ENCODE measurements at regions not wholly inside any gene's neighbourhood (a gene's known extent, or its start where the extent isn't known, plus 50 kb on each side); places are given as distances from the start of the nearest gene placed in this dataset.

- H3K27ac Mint-ChIP-seq = no peak overlapping the region
- ATAC-seq (no peak), DNase-seq (no peak)
- intact Hi-C loops (cut with DNase I, micrococcal nuclease) = no loop called here
- POLR2A ChIA-PET = no interaction called here
- H3K27me3 Mint-ChIP-seq = peaks cover 3% of the 10 kb centered on the region
- H3K9me3 Mint-ChIP-seq (ENCODE audit: low read depth) = no peaks in the 10 kb centered on the region
- CTCF ChIA-PET = no interaction called here
- no peaks in the 10 kb centered on the region for H3K36me3 Mint-ChIP-seq (ENCODE audit: low read depth)
- H3K4me1 Mint-ChIP-seq = no peaks in the 10 kb centered on the region
- no peak overlapping the region for H3K4me3 Mint-ChIP-seq
These were observed 250.2 kb upstream of the C1orf174 start for GRCh38 chr1:4150262-4150661.

- CTCF ChIA-PET = no interaction called here
- POLR2A ChIA-PET = no interaction called here
- ATAC-seq (no peak), DNase-seq (no peak)
- Mint-ChIP-seq H3K36me3 (ENCODE audit: low read depth) (no peaks in the 10 kb centered on the region), H3K4me1 (no peaks in the 10 kb centered on the region), H3K27ac (no peak overlapping the region), H3K4me3 (no peak overlapping the region), H3K27me3 (no peaks in the 10 kb centered on the region), H3K9me3 (ENCODE audit: low read depth) (no peaks in the 10 kb centered on the region)
- intact Hi-C loops (cut with DNase I, micrococcal nuclease) = no loop called here
These were observed 252.2 kb upstream of the C1orf174 start for GRCh38 chr1:4152266-4152665.

- no peak for DNase-seq
- CTCF ChIA-PET = no interaction called here
- no peaks in the 10 kb centered on the region for H3K27me3 Mint-ChIP-seq
- no peaks in the 10 kb centered on the region for H3K4me1 Mint-ChIP-seq
- intact Hi-C loops (cut with DNase I, micrococcal nuclease) = no loop called here
- H3K36me3 Mint-ChIP-seq (ENCODE audit: low read depth) = no peaks in the 10 kb centered on the region
- H3K27ac Mint-ChIP-seq = no peak overlapping the region
- POLR2A ChIA-PET = interaction anchor here (0.8 kb wide), 1 partner anchor 378 kb away, joined by 3 read pairs; no protein-coding TSS in a partner anchor
- H3K9me3 Mint-ChIP-seq (ENCODE audit: low read depth) = no peaks in the 10 kb centered on the region
- H3K4me3 Mint-ChIP-seq = no peak overlapping the region
- no peak for ATAC-seq
These were observed 253.5 kb upstream of the C1orf174 start for GRCh38 chr1:4153571-4153970.

GRCh38 chr1:4156241-4156973 lies 256.3 kb upstream of the C1orf174 start:
- no peak for DNase-seq
- no peaks in the 10 kb centered on the region for H3K4me1 Mint-ChIP-seq
- H3K27me3 Mint-ChIP-seq = no peaks in the 10 kb centered on the region
- ATAC-seq = no peak
- intact Hi-C loops (cut with DNase I, micrococcal nuclease) = no loop called here
- H3K9me3 Mint-ChIP-seq (ENCODE audit: low read depth) = no peaks in the 10 kb centered on the region
- H3K36me3 Mint-ChIP-seq (ENCODE audit: low read depth) = no peaks in the 10 kb centered on the region
- CTCF ChIA-PET = interaction anchor here (1.0 kb wide), 1 partner anchor 13 kb away, joined by 4 read pairs; no protein-coding TSS in a partner anchor
- H3K27ac Mint-ChIP-seq = no peak overlapping the region
- POLR2A ChIA-PET = no interaction called here
- H3K4me3 Mint-ChIP-seq = no peak overlapping the region

GRCh38 chr1:4160181-4160580 lies 260.1 kb upstream of the C1orf174 start:
- Mint-ChIP-seq H3K27me3 (peaks cover 3% of the 10 kb centered on the region), H3K4me3 (no peak overlapping the region), H3K27ac (no peak overlapping the region), H3K9me3 (ENCODE audit: low read depth) (no peaks in the 10 kb centered on the region), H3K4me1 (no peaks in the 10 kb centered on the region), H3K36me3 (ENCODE audit: low read depth) (no peaks in the 10 kb centered on the region)
- POLR2A ChIA-PET = no interaction called here
- ATAC-seq (no peak), DNase-seq (no peak)
- intact Hi-C loops (cut with DNase I, micrococcal nuclease) = no loop called here
- CTCF ChIA-PET = no interaction called here

GRCh38 chr1:4161366-4162006 lies 261.4 kb upstream of the C1orf174 start:
- DNase-seq = no peak
- Mint-ChIP-seq H3K9me3 (ENCODE audit: low read depth) (no peaks in the 10 kb centered on the region), H3K36me3 (ENCODE audit: low read depth) (no peaks in the 10 kb centered on the region), H3K4me1 (no peaks in the 10 kb centered on the region), H3K4me3 (no peak overlapping the region), H3K27ac (no peak overlapping the region), H3K27me3 (peaks cover 6% of the 10 kb centered on the region)
- CTCF ChIA-PET = no interaction called here
- POLR2A ChIA-PET = no interaction called here
- ATAC-seq = no peak
- intact Hi-C loops (cut with DNase I, micrococcal nuclease) = no loop called here

- no peak for ATAC-seq
- POLR2A ChIA-PET = no interaction called here
- DNase-seq = no peak
- H3K9me3 Mint-ChIP-seq (ENCODE audit: low read depth) = no peaks in the 10 kb centered on the region
- H3K4me3 Mint-ChIP-seq = no peak overlapping the region
- H3K27me3 Mint-ChIP-seq = peaks cover 11% of the 10 kb centered on the region
- intact Hi-C loops (cut with DNase I, micrococcal nuclease) = no loop called here
- no peak overlapping the region for H3K27ac Mint-ChIP-seq
- H3K4me1 Mint-ChIP-seq = no peaks in the 10 kb centered on the region
- CTCF ChIA-PET = interaction anchor here (0.7 kb wide), 1 partner anchor 1167 kb away, joined by 3 read pairs; no protein-coding TSS in a partner anchor
- no peaks in the 10 kb centered on the region for H3K36me3 Mint-ChIP-seq (ENCODE audit: low read depth)
These were observed 264.9 kb upstream of the C1orf174 start for GRCh38 chr1:4164965-4165364.

- DNase-seq (no peak), ATAC-seq (no peak)
- ChIA-PET POLR2A (no interaction called here), CTCF (no interaction called here)
- no peaks in the 10 kb centered on the region for H3K9me3 Mint-ChIP-seq (ENCODE audit: low read depth)
- no peaks in the 10 kb centered on the region for H3K4me1 Mint-ChIP-seq
- H3K27me3 Mint-ChIP-seq = peaks cover 11% of the 10 kb centered on the region
- intact Hi-C loops (cut with DNase I, micrococcal nuclease) = no loop called here
- no peak overlapping the region for H3K4me3 Mint-ChIP-seq
- H3K27ac Mint-ChIP-seq = no peak overlapping the region
- H3K36me3 Mint-ChIP-seq (ENCODE audit: low read depth) = no peaks in the 10 kb centered on the region
These were observed 265.7 kb upstream of the C1orf174 start for GRCh38 chr1:4165686-4166300.

- CTCF ChIA-PET = no interaction called here
- Mint-ChIP-seq H3K4me1 (no peaks in the 10 kb centered on the region), H3K27me3 (peaks cover 11% of the 10 kb centered on the region), H3K27ac (no peak overlapping the region), H3K9me3 (ENCODE audit: low read depth) (no peaks in the 10 kb centered on the region), H3K36me3 (ENCODE audit: low read depth) (no peaks in the 10 kb centered on the region), H3K4me3 (no peak overlapping the region)
- DNase-seq (no peak), ATAC-seq (no peak)
- POLR2A ChIA-PET = no interaction called here
- intact Hi-C loops (cut with DNase I, micrococcal nuclease) = no loop called here
These were observed 266.6 kb upstream of the C1orf174 start for GRCh38 chr1:4166713-4167112.

- CTCF ChIA-PET = interaction anchor here (1.3 kb wide), 1 partner anchor 14 kb away, joined by 4 read pairs; no protein-coding TSS in a partner anchor
- no peak for DNase-seq
These were observed 269.9 kb upstream of the C1orf174 start for GRCh38 chr1:4169991-4170390.

GRCh38 chr1:4170548-4171340 lies 270.7 kb upstream of the C1orf174 start:
- intact Hi-C loops (cut with DNase I, micrococcal nuclease) = no loop called here
- H3K4me3 Mint-ChIP-seq = no peak overlapping the region
- ChIA-PET POLR2A (no interaction called here), CTCF (interaction anchor here (0.6 kb wide), 1 partner anchor 339 kb away, joined by 3 read pairs; no protein-coding TSS in a partner anchor)
- H3K27ac Mint-ChIP-seq = no peak overlapping the region
- no peaks in the 10 kb centered on the region for H3K9me3 Mint-ChIP-seq (ENCODE audit: low read depth)
- ATAC-seq (no peak), DNase-seq (no peak)
- no peaks in the 10 kb centered on the region for H3K36me3 Mint-ChIP-seq (ENCODE audit: low read depth)
- H3K27me3 Mint-ChIP-seq = peaks cover 14% of the 10 kb centered on the region
- H3K4me1 Mint-ChIP-seq = no peaks in the 10 kb centered on the region

More at GRCh38 chr1:4169991-4170390, 269.9 kb upstream of the C1orf174 start:
- no peak for ATAC-seq
- POLR2A ChIA-PET = no interaction called here
- Mint-ChIP-seq H3K36me3 (ENCODE audit: low read depth) (no peaks in the 10 kb centered on the region), H3K9me3 (ENCODE audit: low read depth) (no peaks in the 10 kb centered on the region), H3K4me3 (no peak overlapping the region), H3K27me3 (peaks cover 14% of the 10 kb centered on the region), H3K27ac (no peak overlapping the region), H3K4me1 (no peaks in the 10 kb centered on the region)
- intact Hi-C loops (cut with DNase I, micrococcal nuclease) = no loop called here

All from activated CD4-positive, alpha-beta T cell treated with anti-CD3 and anti-CD28 coated beads for 36 hours (primary cell).